Peyer's patch (tissue), 4 donors: ENCODE measurements at regions not wholly inside any gene's neighbourhood (a gene's known extent, or its start where the extent isn't known, plus 50 kb on each side); places are given as distances from the start of the nearest gene placed in this dataset.

Experiments used
- POLR2A ChIP-seq, 2 donors: fragments of 450-650 bp; IDR thresholded peaks; one replicate each; pipeline ENCODE4 v1.5.1; 2017; ENCODE audit warnings: antibody characterized with exemption in 2 of 2, mild to moderate bottlenecking in 2 of 2, moderate library complexity in 2 of 2
- TF ChIP-seq, protein P1 (sequence below), 6 experiments: fragments of 450-650 bp in 4 of 6; fragments of 200-600 bp in 2 of 6; sonication (generic) in 1 of 6; IDR thresholded peaks; one replicate each; pipeline ENCODE4 v1.5.1; 2017 to 2019; ENCODE audit warnings: antibody characterized with exemption in 6 of 6, mild to moderate bottlenecking in 3 of 6, moderate library complexity in 1 of 6

DNA sequence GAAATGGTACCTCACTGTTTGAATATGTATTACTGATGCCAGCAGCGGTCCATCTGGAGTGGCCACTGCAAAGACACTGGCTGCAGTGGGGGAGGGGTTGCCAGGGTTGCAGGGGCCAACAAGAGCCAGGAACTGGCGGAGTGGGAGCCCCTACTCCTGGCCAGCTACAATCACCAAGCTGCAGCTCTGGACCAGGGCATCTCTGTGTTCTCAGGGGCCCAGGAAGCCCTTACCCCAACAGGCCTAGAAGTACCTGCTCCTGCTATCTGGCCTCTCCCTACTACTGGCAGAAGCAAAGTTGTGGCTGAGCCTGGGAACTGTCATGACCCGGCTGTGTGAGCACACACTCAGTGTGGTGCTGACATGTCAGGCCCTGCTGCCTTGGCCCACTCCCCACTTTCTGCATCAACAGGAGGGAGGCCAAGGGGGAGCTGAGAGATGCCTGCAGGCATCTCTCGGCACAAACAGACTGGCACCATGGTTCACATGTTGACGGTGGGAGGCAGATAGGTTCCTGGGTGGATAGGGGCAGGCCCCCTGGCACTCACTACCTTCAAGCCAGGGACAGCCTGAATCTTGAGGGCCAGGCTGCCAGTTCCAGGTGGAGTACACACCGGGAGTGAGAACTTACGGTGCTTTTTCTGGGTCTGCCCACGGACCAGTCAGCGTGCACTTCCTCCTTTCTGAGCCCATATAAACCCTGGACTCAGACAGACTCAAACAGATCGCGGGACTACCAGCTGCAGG is 1188.0 kb downstream of the GRIK2 start:
- no peak for TF ChIP-seq POLR2A (IDR thresholded peaks at IDR 0.05)
- TF ChIP-seq, protein P1, sequence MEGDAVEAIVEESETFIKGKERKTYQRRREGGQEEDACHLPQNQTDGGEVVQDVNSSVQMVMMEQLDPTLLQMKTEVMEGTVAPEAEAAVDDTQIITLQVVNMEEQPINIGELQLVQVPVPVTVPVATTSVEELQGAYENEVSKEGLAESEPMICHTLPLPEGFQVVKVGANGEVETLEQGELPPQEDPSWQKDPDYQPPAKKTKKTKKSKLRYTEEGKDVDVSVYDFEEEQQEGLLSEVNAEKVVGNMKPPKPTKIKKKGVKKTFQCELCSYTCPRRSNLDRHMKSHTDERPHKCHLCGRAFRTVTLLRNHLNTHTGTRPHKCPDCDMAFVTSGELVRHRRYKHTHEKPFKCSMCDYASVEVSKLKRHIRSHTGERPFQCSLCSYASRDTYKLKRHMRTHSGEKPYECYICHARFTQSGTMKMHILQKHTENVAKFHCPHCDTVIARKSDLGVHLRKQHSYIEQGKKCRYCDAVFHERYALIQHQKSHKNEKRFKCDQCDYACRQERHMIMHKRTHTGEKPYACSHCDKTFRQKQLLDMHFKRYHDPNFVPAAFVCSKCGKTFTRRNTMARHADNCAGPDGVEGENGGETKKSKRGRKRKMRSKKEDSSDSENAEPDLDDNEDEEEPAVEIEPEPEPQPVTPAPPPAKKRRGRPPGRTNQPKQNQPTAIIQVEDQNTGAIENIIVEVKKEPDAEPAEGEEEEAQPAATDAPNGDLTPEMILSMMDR (IDR thresholded peaks at IDR 0.05), result no peak
